Right lobe of liver (tissue), 4 donors: ENCODE measurements at regions not wholly inside any gene's neighbourhood (a gene's known extent, or its start where the extent isn't known, plus 50 kb on each side); places are given as distances from the start of the nearest gene placed in this dataset.

ENCODE experiments used
- CTCF ChIP-seq, 4 donors: fragments of 200-600 bp in 3 of 4; fragments of 450-650 bp in 1 of 4; IDR thresholded peaks; one replicate each; pipeline versions ENCODE4 v1.5.1 to v1.8.0; 2016 to 2022; ENCODE audit warnings: antibody characterized with exemption in 4 of 4, mild to moderate bottlenecking in 2 of 4
- POLR2A ChIP-seq: fragments of 450-650 bp; IDR thresholded peaks from one replicate; pipeline ENCODE4 v1.6.1; 2017; ENCODE audit warnings: antibody characterized with exemption, mild to moderate bottlenecking
- donor health status: DM: no; HTN: no; CAD: no.
- donor health status: DM: no; HTN: no; CAD: no.
- donor health status: DM: no; HTN: yes; CAD: no.

- TF ChIP-seq CTCF (IDR thresholded peaks at IDR 0.05) (no peak), POLR2A (no peak)
These were observed 238.7 kb upstream of the SOX11 start for GRCh38 chr2:5453220-5454050.
